ENCODE measurements at regions not wholly inside any gene's neighbourhood (a gene's known extent, or its start where the extent isn't known, plus 50 kb on each side); places are given as distances from the start of the nearest gene placed in this dataset.

DNA sequence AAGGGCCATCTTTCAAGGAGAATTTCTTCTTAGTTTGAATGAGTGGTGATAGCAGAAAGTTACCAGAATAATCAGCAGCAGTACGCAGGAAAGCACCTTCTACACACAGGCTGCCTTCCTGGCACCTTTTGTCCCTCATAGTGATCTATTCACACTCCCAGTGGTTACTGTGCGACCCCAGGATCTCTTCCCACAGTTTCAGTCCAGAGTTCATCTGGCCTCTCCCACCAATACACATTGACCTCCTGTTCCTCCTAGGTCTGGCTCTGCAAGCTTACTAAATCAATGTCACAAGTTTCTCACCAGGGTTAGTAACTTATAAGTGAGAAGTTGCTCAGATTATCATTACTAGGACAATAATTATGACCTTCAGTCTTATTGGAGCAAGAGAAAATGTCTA is 99.1 kb upstream of the PIK3R1 start:
- DNase-seq (ENCODE audit: extremely low spot score in 2 of 2) = no peak
- intact Hi-C loops (cut with DNase I) = no loop called here
- H3K27ac ChIP-seq = no peak overlapping the region
- H3K4me3 ChIP-seq = no peak overlapping the region
- no peaks in the 10 kb centered on the region for H3K27me3 ChIP-seq
- TF ChIP-seq POLR2A (IDR thresholded peaks at IDR 0.05) (no peak), POLR2AphosphoS5 (IDR thresholded peaks at IDR 0.05; ENCODE audit: insufficient read depth in 1 of 2, low read depth in 1 of 2) (no peak)
- TF ChIP-seq, protein P1, sequence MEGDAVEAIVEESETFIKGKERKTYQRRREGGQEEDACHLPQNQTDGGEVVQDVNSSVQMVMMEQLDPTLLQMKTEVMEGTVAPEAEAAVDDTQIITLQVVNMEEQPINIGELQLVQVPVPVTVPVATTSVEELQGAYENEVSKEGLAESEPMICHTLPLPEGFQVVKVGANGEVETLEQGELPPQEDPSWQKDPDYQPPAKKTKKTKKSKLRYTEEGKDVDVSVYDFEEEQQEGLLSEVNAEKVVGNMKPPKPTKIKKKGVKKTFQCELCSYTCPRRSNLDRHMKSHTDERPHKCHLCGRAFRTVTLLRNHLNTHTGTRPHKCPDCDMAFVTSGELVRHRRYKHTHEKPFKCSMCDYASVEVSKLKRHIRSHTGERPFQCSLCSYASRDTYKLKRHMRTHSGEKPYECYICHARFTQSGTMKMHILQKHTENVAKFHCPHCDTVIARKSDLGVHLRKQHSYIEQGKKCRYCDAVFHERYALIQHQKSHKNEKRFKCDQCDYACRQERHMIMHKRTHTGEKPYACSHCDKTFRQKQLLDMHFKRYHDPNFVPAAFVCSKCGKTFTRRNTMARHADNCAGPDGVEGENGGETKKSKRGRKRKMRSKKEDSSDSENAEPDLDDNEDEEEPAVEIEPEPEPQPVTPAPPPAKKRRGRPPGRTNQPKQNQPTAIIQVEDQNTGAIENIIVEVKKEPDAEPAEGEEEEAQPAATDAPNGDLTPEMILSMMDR (IDR thresholded peaks at IDR 0.05) = no peak
- H3K4me1 ChIP-seq = no peaks in the 10 kb centered on the region
- no peaks in the 10 kb centered on the region for H3K9me3 ChIP-seq
- H3K36me3 ChIP-seq = no peaks in the 10 kb centered on the region

DNA sequence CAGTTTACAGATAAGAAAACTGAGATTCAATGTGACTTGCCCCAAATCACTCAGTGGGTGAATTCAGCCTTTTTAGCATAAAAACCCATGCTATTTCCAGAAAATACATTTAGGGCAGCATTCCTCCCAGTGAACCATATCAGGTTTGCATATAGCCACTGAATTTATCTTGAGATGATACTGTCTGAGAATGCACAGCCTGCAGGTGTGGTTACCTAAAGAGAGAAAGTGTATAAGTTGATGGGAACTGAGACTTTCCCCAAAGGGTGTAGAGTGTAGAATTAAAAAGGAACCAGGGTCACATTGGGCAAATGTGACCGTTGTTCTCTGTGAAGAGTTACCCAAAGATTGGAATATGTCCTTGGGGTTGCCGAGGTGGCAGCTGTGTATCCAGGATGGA is 100.0 kb upstream of the PIK3R1 start:
- TF ChIP-seq POLR2AphosphoS5 (IDR thresholded peaks at IDR 0.05; ENCODE audit: insufficient read depth in 1 of 2, low read depth in 1 of 2) = no peak
- TF ChIP-seq, protein P1 (IDR thresholded peaks at IDR 0.05) = no peak

DNA sequence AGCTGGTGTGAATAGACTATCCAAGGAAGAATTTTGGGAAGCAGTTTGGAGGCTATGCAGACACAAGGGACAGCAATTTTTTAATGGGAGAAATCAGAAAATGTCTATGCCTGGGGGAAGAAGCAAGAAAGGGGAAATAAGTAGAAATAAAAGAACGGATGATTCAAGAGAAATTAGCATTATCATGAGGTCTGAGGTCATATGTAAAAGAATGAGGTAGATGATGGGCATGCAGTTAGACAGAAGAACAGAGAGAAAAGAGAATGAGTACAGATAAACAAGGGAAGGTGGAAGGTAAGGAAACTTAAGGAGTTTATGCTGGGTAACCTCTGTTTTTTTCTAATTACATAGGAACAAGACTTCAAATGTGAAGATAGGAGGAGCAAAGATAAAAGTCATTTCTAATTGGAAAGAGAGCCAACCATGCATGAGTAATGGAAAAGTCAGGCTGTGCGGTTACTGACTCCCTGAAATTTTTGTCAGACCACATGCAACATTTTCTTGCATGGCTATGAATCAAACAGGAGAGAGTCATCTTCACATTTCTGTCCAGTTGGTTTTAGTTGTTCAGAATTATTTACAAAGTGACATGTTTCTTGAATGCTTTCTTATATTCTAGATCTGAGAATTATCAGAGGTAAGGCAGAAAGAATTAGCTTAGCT is 101.0 kb upstream of the PIK3R1 start:
- no peaks in the 10 kb centered on the region for H3K27me3 ChIP-seq
- intact Hi-C loops (cut with DNase I) = no loop called here
- H3K36me3 ChIP-seq = no peaks in the 10 kb centered on the region
- no peaks in the 10 kb centered on the region for H3K9me3 ChIP-seq
- TF ChIP-seq, protein P1 (IDR thresholded peaks at IDR 0.05) = no peak
- no peak for TF ChIP-seq POLR2AphosphoS5 (IDR thresholded peaks at IDR 0.05; ENCODE audit: insufficient read depth in 1 of 2, low read depth in 1 of 2)
- no peak for TF ChIP-seq POLR2A (IDR thresholded peaks at IDR 0.05)
- H3K4me3 ChIP-seq = no peak overlapping the region
- H3K4me1 ChIP-seq = no peaks in the 10 kb centered on the region
- DNase-seq (ENCODE audit: extremely low spot score in 2 of 2) = no peak
- no peak overlapping the region for H3K27ac ChIP-seq

More for the DNA sequence above, 100.0 kb upstream of the PIK3R1 start:
- Histone ChIP-seq H3K4me1 (no peaks in the 10 kb centered on the region), H3K9me3 (no peaks in the 10 kb centered on the region), H3K27me3 (no peaks in the 10 kb centered on the region), H3K36me3 (no peaks in the 10 kb centered on the region), H3K27ac (no peak overlapping the region), H3K4me3 (no peak overlapping the region)
- intact Hi-C loops (cut with DNase I) = no loop called here
- no peak for DNase-seq (ENCODE audit: extremely low spot score in 2 of 2)

DNA sequence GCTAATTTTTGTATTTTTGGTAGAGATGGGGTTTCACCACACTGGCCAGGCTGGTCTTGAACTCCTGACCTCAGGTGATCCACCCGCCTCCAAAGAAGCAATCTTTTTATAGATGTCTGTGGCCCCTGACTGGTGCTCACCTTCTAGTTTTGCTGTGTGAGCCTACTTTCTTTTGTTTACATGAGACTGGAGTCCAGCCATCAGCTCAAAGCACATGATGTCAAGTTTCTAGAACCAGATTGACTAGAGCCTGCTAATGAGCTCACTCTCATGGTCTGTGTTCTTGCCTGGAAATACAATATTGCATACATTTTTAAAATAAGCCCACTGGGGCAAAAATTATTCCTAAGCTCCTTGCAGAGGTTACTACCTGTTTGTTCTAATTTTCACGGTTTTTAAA is 102.9 kb upstream of the PIK3R1 start:
- intact Hi-C loops (cut with DNase I) = no loop called here
- no peaks in the 10 kb centered on the region for H3K27me3 ChIP-seq
- H3K9me3 ChIP-seq = no peaks in the 10 kb centered on the region
- no peaks in the 10 kb centered on the region for H3K4me1 ChIP-seq
- no peaks in the 10 kb centered on the region for H3K36me3 ChIP-seq
- H3K4me3 ChIP-seq = no peak overlapping the region
- DNase-seq (ENCODE audit: extremely low spot score in 2 of 2) = no peak
- no peak overlapping the region for H3K27ac ChIP-seq
- TF ChIP-seq, protein P1 (IDR thresholded peaks at IDR 0.05) = no peak
- no peak for TF ChIP-seq POLR2A (IDR thresholded peaks at IDR 0.05)

DNA sequence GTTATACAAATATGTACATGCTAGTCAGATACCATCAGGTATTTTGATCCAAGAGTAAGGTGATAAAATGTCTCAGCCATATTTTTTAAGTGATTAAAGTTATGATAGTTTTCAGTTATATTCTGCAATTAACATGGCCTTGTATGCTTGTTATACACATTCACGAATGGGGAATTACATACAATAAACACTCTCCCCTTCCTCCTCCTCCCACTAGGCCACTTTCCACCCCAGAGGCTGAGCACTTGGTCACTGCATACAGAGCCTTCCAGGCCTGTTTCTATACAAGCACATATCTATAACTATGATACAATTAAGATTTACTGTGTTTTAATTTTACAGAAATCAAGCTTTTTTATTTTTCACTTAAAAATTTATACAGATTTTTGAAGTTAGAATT is 104.7 kb upstream of the PIK3R1 start:
- intact Hi-C loops (cut with DNase I) = no loop called here

More for the DNA sequence above, 104.7 kb upstream of the PIK3R1 start:
- H3K27ac ChIP-seq = no peak overlapping the region
- no peaks in the 10 kb centered on the region for H3K36me3 ChIP-seq
- no peaks in the 10 kb centered on the region for H3K4me1 ChIP-seq
- no peak for DNase-seq (ENCODE audit: extremely low spot score in 2 of 2)
- TF ChIP-seq POLR2AphosphoS5 (IDR thresholded peaks at IDR 0.05; ENCODE audit: insufficient read depth in 1 of 2, low read depth in 1 of 2) (no peak), POLR2A (IDR thresholded peaks at IDR 0.05) (no peak)
- TF ChIP-seq, protein P1 (IDR thresholded peaks at IDR 0.05) = no peak
- no peaks in the 10 kb centered on the region for H3K27me3 ChIP-seq
- no peaks in the 10 kb centered on the region for H3K9me3 ChIP-seq
- no peak overlapping the region for H3K4me3 ChIP-seq

Measured in vagina (tissue), 2 donors.